HG03571 (cell line): ENCODE measurements at regions not wholly inside any gene's neighbourhood (a gene's known extent, or its start where the extent isn't known, plus 50 kb on each side); places are given as distances from the start of the nearest gene placed in this dataset.
"Not testable (repeated sequence)": the region's sequence is repeated elsewhere in the genome, so short reads cannot be mapped to it uniquely, and the experiment has no call there.

ENCODE experiments used
- ATAC-seq: cut with Tn5 transposase; IDR thresholded peaks from one replicate; pipeline ENCODE4 v1.9.1; 2021; ENCODE audit not compliant: unreplicated experiment

- not testable (repeated sequence) for ATAC-seq
Observed at GRCh38 chr5:42868417-42868816, 56.7 kb upstream of the SELENOP start.

- not testable (repeated sequence) for ATAC-seq
Observed at GRCh38 chr5:42864749-42865148, 53.1 kb upstream of the SELENOP start.
